ENCODE measurements at regions not wholly inside any gene's neighbourhood (a gene's known extent, or its start where the extent isn't known, plus 50 kb on each side); places are given as distances from the start of the nearest gene placed in this dataset.

DNA sequence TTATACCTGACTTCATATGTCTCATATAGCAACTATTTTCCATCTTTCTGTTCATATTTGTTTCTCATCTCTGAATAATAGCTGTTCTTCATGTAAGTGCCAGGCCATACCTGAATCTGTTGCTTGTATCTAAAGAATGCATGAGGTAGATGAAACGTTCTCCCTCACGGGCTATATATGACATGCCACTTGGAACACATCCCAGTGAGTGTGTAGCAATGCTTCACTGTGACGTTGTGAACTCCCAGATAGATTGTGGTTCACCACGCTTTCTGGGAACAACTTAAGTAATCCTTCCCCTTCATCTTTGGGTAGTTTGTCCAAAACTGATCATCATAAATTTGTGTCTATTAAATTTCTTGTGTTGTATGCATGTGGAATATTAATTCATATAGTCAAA, 60.1 kb downstream of the RDH14 start:
- Histone ChIP-seq H4K91ac (ENCODE audit: insufficient read length, low read depth, low read length) (no peak overlapping the region), H3K79me1 (ENCODE audit: insufficient read depth, low read depth, low read length, poor library complexity, severe bottlenecking) (no peaks in the 10 kb centered on the region), H2BK120ac (ENCODE audit: low read depth, low read length, poor library complexity, severe bottlenecking) (no peak overlapping the region), H3K56ac (ENCODE audit: insufficient read length, low read depth, low read length) (no peak overlapping the region), H3K79me2 (ENCODE audit: insufficient read depth, low read length) (no peaks in the 10 kb centered on the region), H4K20me1 (ENCODE audit: control insufficient read depth, insufficient read depth, insufficient read length) (no peaks in the 10 kb centered on the region), H2BK12ac (ENCODE audit: insufficient read length, low read depth, low read length) (no peak overlapping the region), H4K8ac (replicated peaks; ENCODE audit: insufficient read length, low read depth, low read length) (no peak overlapping the region), H3K27me3 (ENCODE audit: insufficient read depth, low read length) (no peaks in the 10 kb centered on the region), H2BK15ac (ENCODE audit: low read depth, low read length) (no peak overlapping the region), H3K4me2 (ENCODE audit: insufficient read depth, insufficient read length, low read length) (no peak overlapping the region), H3K4me1 (ENCODE audit: insufficient read depth, low read length) (no peaks in the 10 kb centered on the region), H2BK20ac (ENCODE audit: low read depth, low read length, poor library complexity, severe bottlenecking) (no peak overlapping the region), H3K23me2 (ENCODE audit: insufficient read length, low read depth, low read length, poor library complexity, severe bottlenecking) (no peaks in the 10 kb centered on the region), H3K27ac (ENCODE audit: insufficient read length, low read depth, low read length) (no peak overlapping the region), H3K4ac (ENCODE audit: low read depth, low read length) (no peak overlapping the region), H3K9me3 (ENCODE audit: control insufficient read depth, low read depth, low read length) (no peaks in the 10 kb centered on the region), H2AK5ac (ENCODE audit: insufficient read length, low read length) (no peak overlapping the region), H3K14ac (ENCODE audit: insufficient read depth, low read length) (no peak overlapping the region), H3K23ac (ENCODE audit: insufficient read length, low read depth, low read length) (no peak overlapping the region), H4K5ac (ENCODE audit: insufficient read length, low read depth, low read length) (no peak overlapping the region), H3K18ac (ENCODE audit: insufficient read length, low read depth, low read length) (no peak overlapping the region), H2AFZ (ENCODE audit: low read length) (no peak overlapping the region), H3T11ph (ENCODE audit: low read length) (no peak overlapping the region), H2BK5ac (ENCODE audit: insufficient read length, low read length) (no peak overlapping the region), H3K9ac (ENCODE audit: extremely low read depth, insufficient read length, low read length) (no peak overlapping the region)
- no CpG with 5 or more reads among the region's 4 CpGs for WGBS (ENCODE audit: extremely low coverage, insufficient read length, low lambda C conversion rate)
- no peak overlapping the region for H3K4me3 Mint-ChIP-seq
- H3K27ac Mint-ChIP-seq = no peak overlapping the region
- DNase-seq = no peak
- no peaks in the 10 kb centered on the region for H3K27me3 Mint-ChIP-seq (ENCODE audit: low read depth)
- peaks cover 2% of the 10 kb centered on the region in 2 experiments; a peak in 3 of 4 replicates for H3K4me1 Mint-ChIP-seq
- H3K9me3 Mint-ChIP-seq = no peaks in the 10 kb centered on the region
- TF ChIP-seq, protein P1, sequence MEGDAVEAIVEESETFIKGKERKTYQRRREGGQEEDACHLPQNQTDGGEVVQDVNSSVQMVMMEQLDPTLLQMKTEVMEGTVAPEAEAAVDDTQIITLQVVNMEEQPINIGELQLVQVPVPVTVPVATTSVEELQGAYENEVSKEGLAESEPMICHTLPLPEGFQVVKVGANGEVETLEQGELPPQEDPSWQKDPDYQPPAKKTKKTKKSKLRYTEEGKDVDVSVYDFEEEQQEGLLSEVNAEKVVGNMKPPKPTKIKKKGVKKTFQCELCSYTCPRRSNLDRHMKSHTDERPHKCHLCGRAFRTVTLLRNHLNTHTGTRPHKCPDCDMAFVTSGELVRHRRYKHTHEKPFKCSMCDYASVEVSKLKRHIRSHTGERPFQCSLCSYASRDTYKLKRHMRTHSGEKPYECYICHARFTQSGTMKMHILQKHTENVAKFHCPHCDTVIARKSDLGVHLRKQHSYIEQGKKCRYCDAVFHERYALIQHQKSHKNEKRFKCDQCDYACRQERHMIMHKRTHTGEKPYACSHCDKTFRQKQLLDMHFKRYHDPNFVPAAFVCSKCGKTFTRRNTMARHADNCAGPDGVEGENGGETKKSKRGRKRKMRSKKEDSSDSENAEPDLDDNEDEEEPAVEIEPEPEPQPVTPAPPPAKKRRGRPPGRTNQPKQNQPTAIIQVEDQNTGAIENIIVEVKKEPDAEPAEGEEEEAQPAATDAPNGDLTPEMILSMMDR (conservative IDR thresholded peaks at IDR 0.05) = no peak
- H3K36me3 Mint-ChIP-seq (ENCODE audit: insufficient read depth in 1 of 3, low read depth in 3 of 3) = no peaks in the 10 kb centered on the region
